Smooth muscle cell (in vitro differentiated cells): ENCODE measurements at regions not wholly inside any gene's neighbourhood (a gene's known extent, or its start where the extent isn't known, plus 50 kb on each side); places are given as distances from the start of the nearest gene placed in this dataset.

ENCODE experiments used
- DNase-seq: peaks from one replicate; lab custom pipeline; 2025; ENCODE audit not compliant: unreplicated experiment; lab: John Stamatoyannopoulos, UW
- H2AFZ ChIP-seq: fragments of 200-600 bp; sonication (generic); 2 replicates; pipeline ENCODE4 v1.6.0; 2016; ENCODE audit warnings: antibody characterized with exemption, low read depth, mild to moderate bottlenecking
- H3F3A ChIP-seq: fragments of 200-600 bp; sonication (generic); 2 replicates; pipeline ENCODE4 v1.6.0; 2017; ENCODE audit warnings: antibody characterized with exemption, low read depth
- H3K27ac ChIP-seq: fragments of 200-600 bp; sonication (generic); 2 replicates; pipeline ENCODE4 v1.5.1; 2016; ENCODE audit warnings: low read depth, mild to moderate bottlenecking
- H3K27me3 ChIP-seq: fragments of 200-600 bp; sonication (generic); 2 replicates; pipeline ENCODE4 v1.6.1; 2016; ENCODE audit warnings: low read depth, mild to moderate bottlenecking
- H3K36me3 ChIP-seq: fragments of 200-600 bp; sonication (generic); 2 replicates; pipeline ENCODE4 v1.5.1; 2016; ENCODE audit warnings: low read depth
- H3K4me1 ChIP-seq: fragments of 200-600 bp; sonication (generic); 2 replicates; pipeline ENCODE4 v1.5.1; 2016; ENCODE audit warnings: low read depth
- H3K4me2 ChIP-seq: fragments of 200-600 bp; sonication (generic); 2 replicates; pipeline ENCODE4 v1.6.0; 2016; ENCODE audit warnings: mild to moderate bottlenecking
- H3K4me3 ChIP-seq: fragments of 200-600 bp; sonication (generic); 2 replicates; pipeline ENCODE4 v1.5.1; 2016; ENCODE audit warnings: mild to moderate bottlenecking
- H3K79me2 ChIP-seq: fragments of 200-600 bp; sonication (generic); 2 replicates; pipeline ENCODE4 v1.6.0; 2016; ENCODE audit warnings: low read depth, mild to moderate bottlenecking
- H3K9ac ChIP-seq: fragments of 200-600 bp; sonication (generic); 2 replicates; pipeline ENCODE4 v1.6.0; 2016; ENCODE audit warnings: low read depth
- H3K9me3 ChIP-seq: fragments of 200-600 bp; sonication (generic); replicated peaks from 2 replicates; pipeline ENCODE4 v1.5.1; 2016; ENCODE audit warnings: low read depth
- H4K20me1 ChIP-seq: fragments of 200-600 bp; sonication (generic); 2 replicates; pipeline ENCODE4 v1.6.0; 2016; ENCODE audit warnings: low read depth
- CTCF ChIP-seq: fragments of 200-600 bp; sonication (generic); IDR thresholded peaks from 2 replicates; pipeline ENCODE4 v1.5.1; 2017; ENCODE audit warnings: borderline replicate concordance, mild to moderate bottlenecking, antibody characterized with exemption; ENCODE audit not compliant: insufficient read depth, poor library complexity, severe bottlenecking
- WGBS: methylation state at CpG from one replicate; pipeline ENCODE4 v1.1.7; 2016; ENCODE audit warnings: low lambda C conversion rate; 5-methylcytosine and 5-hydroxymethylcytosine counted together

GRCh38 chr4:89379511-89380044 lies 72.0 kb upstream of the GPRIN3 start:
- 94% methylated on average over 1 of the region's 1 CpG for WGBS
- no peaks in the 10 kb centered on the region for H3K36me3 ChIP-seq
- H4K20me1 ChIP-seq, result no peaks in the 10 kb centered on the region
- H3K9me3 ChIP-seq, result no peaks in the 10 kb centered on the region
- H3F3A ChIP-seq, result no peaks in the 10 kb centered on the region
- H3K9ac ChIP-seq, result no peak overlapping the region
- no peak overlapping the region for H2AFZ ChIP-seq
- peaks cover 4% of the 10 kb centered on the region for H3K27me3 ChIP-seq
- DNase-seq, result no peak
- no peak overlapping the region for H3K4me2 ChIP-seq
- no peaks in the 10 kb centered on the region for H3K4me1 ChIP-seq
- no peak for TF ChIP-seq CTCF
- no peak overlapping the region for H3K27ac ChIP-seq
- no peak overlapping the region for H3K4me3 ChIP-seq
- H3K79me2 ChIP-seq, result no peaks in the 10 kb centered on the region

- H3F3A ChIP-seq, result no peaks in the 10 kb centered on the region
- no peaks in the 10 kb centered on the region for H3K9me3 ChIP-seq
- H3K4me1 ChIP-seq, result no peaks in the 10 kb centered on the region
- no peak overlapping the region for H3K4me3 ChIP-seq
- H3K4me2 ChIP-seq, result no peak overlapping the region
- no peaks in the 10 kb centered on the region for H4K20me1 ChIP-seq
- DNase-seq, result no peak
- H3K36me3 ChIP-seq, result no peaks in the 10 kb centered on the region
- no peak for TF ChIP-seq CTCF
- H3K27me3 ChIP-seq, result no peaks in the 10 kb centered on the region
- no peak overlapping the region for H3K9ac ChIP-seq
- 86% methylated on average over 4 of the region's 4 CpGs for WGBS
- H2AFZ ChIP-seq, result no peak overlapping the region
- H3K79me2 ChIP-seq, result no peaks in the 10 kb centered on the region
- H3K27ac ChIP-seq, result no peak overlapping the region
Measured at GRCh38 chr4:89373394-89373793, 65.8 kb upstream of the GPRIN3 start.

DNA sequence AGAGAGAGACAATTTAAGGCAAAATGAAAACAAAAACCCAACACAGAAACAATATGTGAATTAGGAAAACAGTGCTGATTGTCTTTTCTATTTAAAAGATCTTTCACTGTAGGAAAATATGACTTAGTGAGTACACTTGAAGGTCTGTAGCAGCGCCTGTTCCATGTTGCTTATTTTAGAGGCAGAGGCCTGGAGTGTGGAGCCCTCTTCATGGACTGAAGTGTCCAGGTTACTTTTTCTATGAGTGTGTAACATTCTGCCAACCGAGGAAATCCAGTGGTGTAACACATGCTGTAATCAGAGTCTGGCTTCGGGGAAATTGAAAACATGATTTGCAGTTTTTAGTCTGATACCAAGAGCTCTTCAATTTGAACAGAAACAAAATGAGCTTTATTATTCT lies 64.0 kb upstream of the GPRIN3 start:
- no peaks in the 10 kb centered on the region for H3K79me2 ChIP-seq

More for the DNA sequence above, 64.0 kb upstream of the GPRIN3 start:
- Histone ChIP-seq H3F3A (no peaks in the 10 kb centered on the region), H2AFZ (no peak overlapping the region), H3K4me1 (no peaks in the 10 kb centered on the region), H3K4me2 (no peak overlapping the region), H3K9ac (no peak overlapping the region), H3K27ac (no peak overlapping the region), H3K9me3 (no peaks in the 10 kb centered on the region), H3K4me3 (no peak overlapping the region), H4K20me1 (no peaks in the 10 kb centered on the region), H3K27me3 (no peaks in the 10 kb centered on the region), H3K36me3 (no peaks in the 10 kb centered on the region)
- DNase-seq, result no peak
- no peak for TF ChIP-seq CTCF
- WGBS, result 96% methylated on average over 3 of the region's 3 CpGs
